Neural cell (in vitro differentiated cells): ENCODE measurements at regions not wholly inside any gene's neighbourhood (a gene's known extent, or its start where the extent isn't known, plus 50 kb on each side); places are given as distances from the start of the nearest gene placed in this dataset.

Source experiments
- H2AFZ ChIP-seq: fragments of 200-600, 300-800 bp; sonication (generic), shearing (Covaris generic); 2 replicates; pipeline ENCODE4 v1.6.0; 2014; ENCODE audit warnings: low read depth, mild to moderate bottlenecking, antibody characterized with exemption, low read length, moderate library complexity
- H3F3A ChIP-seq: fragments of 200-600 bp; shearing (Covaris generic); 2 replicates; pipeline ENCODE4 v1.6.1; 2016; ENCODE audit warnings: mild to moderate bottlenecking, moderate library complexity, mixed read lengths, antibody characterized with exemption, low read length; ENCODE audit not compliant: insufficient read depth, poor library complexity, severe bottlenecking
- H3K27ac ChIP-seq: fragments of 200-600, 300-800 bp; sonication (generic), shearing (Covaris generic); 2 replicates; pipeline ENCODE4 v1.5.1; 2014; ENCODE audit warnings: mild to moderate bottlenecking, low read length, moderate library complexity
- H3K27me3 ChIP-seq: fragments of 300-800, 200-600 bp; sonication (generic), shearing (Covaris generic); 2 replicates; pipeline ENCODE4 v1.6.0; 2014; ENCODE audit warnings: mild to moderate bottlenecking, low read depth, low read length, moderate library complexity; ENCODE audit not compliant: insufficient read depth
- H3K36me3 ChIP-seq: fragments of 300-800, 200-600 bp; sonication (generic), shearing (Covaris generic); 2 replicates; pipeline ENCODE4 v1.5.1; 2014; ENCODE audit warnings: mild to moderate bottlenecking, antibody characterized with exemption, low read length, moderate library complexity; ENCODE audit not compliant: insufficient read depth
- H3K4me2 ChIP-seq: fragments of 300-800, 200-600 bp; sonication (generic), shearing (Covaris generic); 2 replicates; pipeline ENCODE4 v1.6.0; 2014; ENCODE audit warnings: mild to moderate bottlenecking, low read length
- H3K4me3 ChIP-seq: fragments of 300-800, 200-600 bp; sonication (generic), shearing (Covaris generic); 2 replicates; pipeline ENCODE4 v1.5.1; 2014; ENCODE audit warnings: mild to moderate bottlenecking, low read length, moderate library complexity
- H3K79me2 ChIP-seq: fragments of 200-600 bp; shearing (Covaris generic); replicated peaks from 2 replicates; pipeline ENCODE4 v1.6.0; 2014; ENCODE audit warnings: mild to moderate bottlenecking, low read length, moderate library complexity; ENCODE audit not compliant: insufficient read depth
- H3K9ac ChIP-seq: fragments of 300-800, 200-600 bp; sonication (generic), shearing (Covaris generic); 2 replicates; pipeline ENCODE4 v1.6.1; 2016; ENCODE audit warnings: mild to moderate bottlenecking, low read length, mixed read lengths
- H3K9me2 ChIP-seq: fragments of 200-600 bp; shearing (Covaris generic); 2 replicates; pipeline ENCODE4 v1.6.1; 2016; ENCODE audit warnings: mild to moderate bottlenecking, low read length, mixed read lengths; ENCODE audit not compliant: insufficient read depth
- H3K9me3 ChIP-seq: fragments of 200-600, 300-800 bp; sonication (generic), shearing (Covaris generic); 2 replicates; pipeline ENCODE4 v1.6.1; 2016; ENCODE audit warnings: mild to moderate bottlenecking, mixed run types, low read length, moderate library complexity, mixed read lengths
- H4K20me1 ChIP-seq: fragments of 200-600 bp; shearing (Covaris generic); 2 replicates; pipeline ENCODE4 v1.6.1; 2016; ENCODE audit warnings: mild to moderate bottlenecking, mixed run types; ENCODE audit not compliant: insufficient read depth
- CTCF ChIP-seq: fragments of 450-650 bp; IDR thresholded peaks from 2 replicates; pipeline ENCODE4 v1.5.1; 2014; ENCODE audit warnings: antibody characterized with exemption, mild to moderate bottlenecking, moderate library complexity; ENCODE audit not compliant: poor library complexity, severe bottlenecking
- EP300 ChIP-seq: fragments of 450-650 bp; conservative IDR thresholded peaks from 2 replicates; pipeline ENCODE4 v1.6.1; 2014; ENCODE audit warnings: antibody characterized with exemption, mild to moderate bottlenecking, moderate library complexity; ENCODE audit not compliant: poor library complexity, severe bottlenecking
- EZH2 ChIP-seq: fragments of 200-600, 300-800 bp; shearing (Covaris generic), sonication (generic); IDR thresholded peaks from 2 replicates; pipeline ENCODE4 v1.6.1; 2014; ENCODE audit warnings: antibody characterized with exemption, low read length, borderline replicate concordance, mild to moderate bottlenecking; ENCODE audit not compliant: insufficient read depth, poor library complexity, severe bottlenecking
- MXI1 ChIP-seq: fragments of 450-650 bp; conservative IDR thresholded peaks from 2 replicates; pipeline ENCODE4 v1.6.1; 2014; ENCODE audit warnings: antibody characterized with exemption, mild to moderate bottlenecking; ENCODE audit not compliant: poor library complexity, severe bottlenecking
- POLR2AphosphoS5 ChIP-seq: IDR thresholded peaks from 2 replicates; pipeline ENCODE4 v1.6.1; 2012
- RAD21 ChIP-seq: fragments of 450-650 bp; conservative IDR thresholded peaks from 2 replicates; pipeline ENCODE4 v1.6.1; 2014; ENCODE audit warnings: antibody characterized with exemption, mild to moderate bottlenecking, moderate library complexity
- REST ChIP-seq: IDR thresholded peaks from 2 replicates; pipeline ENCODE4 v1.6.1; 2012; ENCODE audit warnings: borderline replicate concordance
- SMC3 ChIP-seq: fragments of 450-650 bp; conservative IDR thresholded peaks from 2 replicates; pipeline ENCODE4 v1.6.1; 2014; ENCODE audit warnings: antibody characterized with exemption, mild to moderate bottlenecking, moderate library complexity; ENCODE audit not compliant: poor library complexity
- TAF1 ChIP-seq: IDR thresholded peaks from 2 replicates; pipeline ENCODE4 v1.6.1; 2012; ENCODE audit warnings: low read depth

- no peaks in the 10 kb centered on the region for H3K9me3 ChIP-seq
- no peaks in the 10 kb centered on the region for H3F3A ChIP-seq
- H3K4me3 ChIP-seq: no peak overlapping the region
- H3K9me2 ChIP-seq: no peaks in the 10 kb centered on the region
- H3K79me2 ChIP-seq: no peaks in the 10 kb centered on the region
- H3K36me3 ChIP-seq: no peaks in the 10 kb centered on the region
- no peak overlapping the region for H3K27ac ChIP-seq
- H3K4me2 ChIP-seq: no peak overlapping the region
- no peak for TF ChIP-seq TAF1
- no peak for TF ChIP-seq CTCF
- no peak for TF ChIP-seq MXI1
- no peak for TF ChIP-seq REST
- TF ChIP-seq EZH2: no peak
- no peak for TF ChIP-seq RAD21
- TF ChIP-seq SMC3: no peak
- TF ChIP-seq EP300: no peak
- TF ChIP-seq POLR2AphosphoS5: no peak
- H3K27me3 ChIP-seq: no peaks in the 10 kb centered on the region
- H3K9ac ChIP-seq: no peak overlapping the region
- H4K20me1 ChIP-seq: no peaks in the 10 kb centered on the region
- no peak overlapping the region for H2AFZ ChIP-seq
These were observed 79.1 kb upstream of the AKIP1 start for GRCh38 chr11:8831861-8832260.

- H3K4me2 ChIP-seq: no peak overlapping the region
- no peaks in the 10 kb centered on the region for H3F3A ChIP-seq
- H3K36me3 ChIP-seq: no peaks in the 10 kb centered on the region
- no peak overlapping the region for H2AFZ ChIP-seq
- no peaks in the 10 kb centered on the region for H3K79me2 ChIP-seq
- H3K4me3 ChIP-seq: no peak overlapping the region
- H3K9ac ChIP-seq: no peak overlapping the region
- TF ChIP-seq SMC3: no peak
- TF ChIP-seq MXI1: no peak
- TF ChIP-seq EP300: no peak
- no peak for TF ChIP-seq REST
- no peak for TF ChIP-seq EZH2
- no peak for TF ChIP-seq TAF1
- TF ChIP-seq POLR2AphosphoS5: no peak
- no peak for TF ChIP-seq CTCF
- no peak for TF ChIP-seq RAD21
- H3K9me3 ChIP-seq: no peaks in the 10 kb centered on the region
- no peaks in the 10 kb centered on the region for H3K9me2 ChIP-seq
- no peak overlapping the region for H3K27ac ChIP-seq
- H4K20me1 ChIP-seq: no peaks in the 10 kb centered on the region
- H3K27me3 ChIP-seq: no peaks in the 10 kb centered on the region
These were observed 78.3 kb upstream of the AKIP1 start for GRCh38 chr11:8832571-8833260.
